KMS-11 (cell line): ENCODE measurements at regions not wholly inside any gene's neighbourhood (a gene's known extent, or its start where the extent isn't known, plus 50 kb on each side); places are given as distances from the start of the nearest gene placed in this dataset.
"Not testable (repeated sequence)": the region's sequence is repeated elsewhere in the genome, so short reads cannot be mapped to it uniquely, and the experiment has no call there.

Experiments
- H2AFZ ChIP-seq: fragments of 200-600 bp; sonication (generic); 2 replicates; pipeline ENCODE4 v1.6.1; 2016; ENCODE audit warnings: antibody characterized with exemption, mixed run types, low read depth
- H3K27ac ChIP-seq: fragments of 200-600 bp; sonication (generic); 2 replicates; pipeline ENCODE4 v1.6.1; 2016; ENCODE audit warnings: mild to moderate bottlenecking, mixed run types
- H3K27me3 ChIP-seq: fragments of 200-600 bp; sonication (generic); 2 replicates; pipeline ENCODE4 v1.6.1; 2017; ENCODE audit warnings: mild to moderate bottlenecking, low read depth, mixed run types, moderate library complexity; ENCODE audit not compliant: insufficient read depth
- H3K36me3 ChIP-seq: fragments of 200-600 bp; sonication (generic); 2 replicates; pipeline ENCODE4 v1.6.1; 2017; ENCODE audit warnings: mild to moderate bottlenecking, mixed run types; ENCODE audit not compliant: insufficient read depth
- H3K4me1 ChIP-seq: fragments of 200-600 bp; sonication (generic); 2 replicates; pipeline ENCODE4 v1.6.1; 2016; ENCODE audit warnings: mild to moderate bottlenecking, low read depth, mixed run types; ENCODE audit not compliant: poor library complexity, severe bottlenecking
- H3K4me2 ChIP-seq: fragments of 200-600 bp; sonication (generic); 2 replicates; pipeline ENCODE4 v1.7.0; 2016; ENCODE audit warnings: mild to moderate bottlenecking, mixed run types
- H3K4me3 ChIP-seq: fragments of 200-600 bp; sonication (generic); IDR thresholded peaks from 2 replicates; pipeline ENCODE4 v1.6.1; 2017; ENCODE audit warnings: low read depth, low read length, mixed read lengths; ENCODE audit not compliant: insufficient read depth
- H3K79me2 ChIP-seq: fragments of 200-600 bp; sonication (generic); 2 replicates; pipeline ENCODE4 v1.6.1; 2016; ENCODE audit warnings: low read depth, mixed run types; ENCODE audit not compliant: insufficient read depth
- H3K9ac ChIP-seq: fragments of 200-600 bp; sonication (generic); 2 replicates; pipeline ENCODE4 v1.6.1; 2016; ENCODE audit warnings: mild to moderate bottlenecking, mixed run types
- H4K20me1 ChIP-seq: fragments of 200-600 bp; sonication (generic); 2 replicates; pipeline ENCODE4 v1.6.1; 2016; ENCODE audit warnings: mild to moderate bottlenecking, mixed run types; ENCODE audit not compliant: insufficient read depth
- CTCF ChIP-seq: fragments of 200-600 bp; sonication (generic); conservative IDR thresholded peaks from 2 replicates; pipeline ENCODE4 v1.6.1; 2017; ENCODE audit warnings: low read depth, mild to moderate bottlenecking, antibody characterized with exemption, low read length, moderate library complexity, mixed read lengths

GRCh38 chr13:50136226-50136625 lies 121.0 kb downstream of the KCNRG start:
- Histone ChIP-seq H3K4me3 (no peak overlapping the region), H2AFZ (no peak overlapping the region), H3K36me3 (no peaks in the 10 kb centered on the region), H3K4me1 (peaks cover 11% of the 10 kb centered on the region), H4K20me1 (no peaks in the 10 kb centered on the region), H3K4me2 (no peak overlapping the region), H3K79me2 (no peaks in the 10 kb centered on the region), H3K9ac (no peak overlapping the region), H3K27ac (no peak overlapping the region), H3K27me3 (peaks cover 3% of the 10 kb centered on the region; the same call in 1 of the 2 replicates)
- no peak for TF ChIP-seq CTCF

GRCh38 chr13:50136678-50137077 lies 121.4 kb downstream of the KCNRG start:
- H3K4me3 ChIP-seq: no peak overlapping the region
- TF ChIP-seq CTCF: no peak
- H3K4me1 ChIP-seq: peaks cover 6% of the 10 kb centered on the region

GRCh38 chr13:50139435-50139934 lies 124.2 kb downstream of the KCNRG start:
- H3K27me3 ChIP-seq, H3K79me2 ChIP-seq, H3K27ac ChIP-seq, H3K36me3 ChIP-seq, H3K9ac ChIP-seq, H2AFZ ChIP-seq, H3K4me1 ChIP-seq, H4K20me1 ChIP-seq, H3K4me2 ChIP-seq, H3K4me3 ChIP-seq: not testable (repeated sequence)

More at GRCh38 chr13:50136678-50137077, 121.4 kb downstream of the KCNRG start:
- no peak overlapping the region for H2AFZ ChIP-seq
- no peaks in the 10 kb centered on the region for H4K20me1 ChIP-seq
- no peaks in the 10 kb centered on the region for H3K79me2 ChIP-seq
- H3K27me3 ChIP-seq: peaks cover 3% of the 10 kb centered on the region; the same call in 1 of the 2 replicates
- H3K9ac ChIP-seq: no peak overlapping the region
- H3K36me3 ChIP-seq: no peaks in the 10 kb centered on the region
- H3K27ac ChIP-seq: no peak overlapping the region
- H3K4me2 ChIP-seq: no peak overlapping the region

- H3K79me2 ChIP-seq: no peaks in the 10 kb centered on the region
- TF ChIP-seq CTCF: no peak
- no peaks in the 10 kb centered on the region for H3K36me3 ChIP-seq
- no peaks in the 10 kb centered on the region for H3K27me3 ChIP-seq
- no peak overlapping the region for H3K9ac ChIP-seq
- no peak overlapping the region for H3K4me2 ChIP-seq
- H3K4me3 ChIP-seq: no peak overlapping the region
- no peak overlapping the region for H3K27ac ChIP-seq
- H3K4me1 ChIP-seq: no peaks in the 10 kb centered on the region
- H2AFZ ChIP-seq: no peak overlapping the region
- no peaks in the 10 kb centered on the region for H4K20me1 ChIP-seq
Measured at GRCh38 chr13:50140153-50140552, 124.9 kb downstream of the KCNRG start.

- H3K27ac ChIP-seq: no peak overlapping the region
- H3K27me3 ChIP-seq: no peaks in the 10 kb centered on the region
- H4K20me1 ChIP-seq: no peaks in the 10 kb centered on the region
- H3K79me2 ChIP-seq: no peaks in the 10 kb centered on the region
- H3K9ac ChIP-seq: no peak overlapping the region
- no peaks in the 10 kb centered on the region for H3K4me1 ChIP-seq
- H3K4me3 ChIP-seq: no peak overlapping the region
- no peak overlapping the region for H2AFZ ChIP-seq
- no peak for TF ChIP-seq CTCF
- no peaks in the 10 kb centered on the region for H3K36me3 ChIP-seq
- no peak overlapping the region for H3K4me2 ChIP-seq
Measured at GRCh38 chr13:50140581-50141374, 125.5 kb downstream of the KCNRG start.
